Vagina (tissue), 2 donors: ENCODE measurements at regions not wholly inside any gene's neighbourhood (a gene's known extent, or its start where the extent isn't known, plus 50 kb on each side); places are given as distances from the start of the nearest gene placed in this dataset.

ENCODE experiments used
- DNase-seq, 2 donors: peaks; one replicate each; pipeline ENCODE4 v3.0.0-alpha.2; 2017; ENCODE audit errors: extremely low spot score in 2 of 2
- H3K27ac ChIP-seq: fragments of 200-600 bp; sonication (generic); one replicate; pipeline ENCODE4 v1.5.1; 2019
- H3K27me3 ChIP-seq: fragments of 200-600 bp; sonication (generic); one replicate; pipeline ENCODE4 v1.5.1; 2019
- H3K36me3 ChIP-seq, 2 donors: fragments of 200-600 bp; sonication (generic); one replicate each; pipeline ENCODE4 v1.5.1; 2017 to 2019
- H3K4me1 ChIP-seq: fragments of 200-600 bp; sonication (generic); one replicate; pipeline ENCODE4 v1.5.1; 2019
- H3K4me3 ChIP-seq, 2 donors: fragments of 200-600 bp; sonication (generic); 1 replicate in 1 of 2; 2 replicates in 1 of 2; pipeline ENCODE4 v1.5.1; 2016 to 2019
- H3K9me3 ChIP-seq: fragments of 200-600 bp; sonication (generic); one replicate; pipeline ENCODE4 v1.5.1; 2019
- POLR2A ChIP-seq, 2 donors: fragments of 450-650 bp; IDR thresholded peaks; one replicate each; pipeline ENCODE4 v1.6.1; 2017; ENCODE audit warnings: antibody characterized with exemption in 2 of 2, mild to moderate bottlenecking in 2 of 2, moderate library complexity in 2 of 2
- POLR2AphosphoS5 ChIP-seq, 2 donors: sonication (generic); formaldehyde crosslinking; IDR thresholded peaks; one replicate each; pipeline ENCODE4 v1.9.0; 2017; ENCODE audit warnings: antibody characterized with exemption in 2 of 2, mild to moderate bottlenecking in 2 of 2, low read depth in 1 of 2; ENCODE audit not compliant: insufficient read depth in 1 of 2
- intact Hi-C: fragments of 100-400 bp; cut with DNase I; formaldehyde crosslinking; loops from one replicate; pipeline ENCODE4 v1.15.1; 2023
- TF ChIP-seq, protein P1 (sequence below), 3 experiments: fragments of 450-650 bp in 2 of 3; fragments of 200-600 bp in 1 of 3; sonication (generic) in 1 of 3; IDR thresholded peaks; one replicate each; pipeline ENCODE4 v1.5.1; 2017 to 2019; ENCODE audit warnings: antibody characterized with exemption in 3 of 3, mild to moderate bottlenecking in 2 of 3, moderate library complexity in 2 of 3

DNA sequence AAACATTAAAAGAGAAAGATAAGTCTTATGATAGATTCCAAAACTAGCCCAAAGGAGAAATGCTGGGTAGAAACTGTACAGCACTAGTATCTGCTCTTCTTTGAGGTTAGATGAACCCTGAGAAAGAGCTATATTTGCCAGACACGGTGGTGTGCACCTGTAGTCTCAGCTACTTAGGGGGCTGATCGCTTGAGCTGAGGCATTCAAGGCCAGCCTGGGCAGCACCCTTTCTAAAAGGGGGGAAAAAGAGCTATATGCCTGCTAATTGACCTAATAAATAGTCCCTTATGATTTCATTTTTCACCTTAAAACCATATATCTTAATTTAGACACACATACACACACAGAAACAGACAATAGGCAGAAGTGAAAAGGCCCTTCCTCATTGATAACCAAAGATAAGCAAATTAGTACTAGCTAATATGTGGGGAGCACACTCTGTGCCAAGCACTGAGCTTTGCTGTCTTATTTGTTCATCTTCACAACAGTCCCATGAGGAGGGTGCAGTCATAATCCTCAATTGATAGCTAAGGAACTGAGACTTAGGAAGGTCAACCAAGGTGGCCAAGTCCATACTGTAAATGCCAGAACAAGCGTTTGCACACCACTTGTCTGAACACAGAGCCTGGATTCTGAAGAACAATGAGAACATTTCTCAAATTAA lies 56.6 kb upstream of the NLK start:
- Histone ChIP-seq H3K4me1 (peaks cover 8% of the 10 kb centered on the region), H3K36me3 (no peaks in the 10 kb centered on the region), H3K9me3 (no peaks in the 10 kb centered on the region), H3K4me3 (no peak overlapping the region), H3K27me3 (no peaks in the 10 kb centered on the region), H3K27ac (no peak overlapping the region)
- TF ChIP-seq POLR2AphosphoS5 (IDR thresholded peaks at IDR 0.05; ENCODE audit: insufficient read depth in 1 of 2, low read depth in 1 of 2) (no peak), POLR2A (IDR thresholded peaks at IDR 0.05) (no peak)
- TF ChIP-seq, protein P1, sequence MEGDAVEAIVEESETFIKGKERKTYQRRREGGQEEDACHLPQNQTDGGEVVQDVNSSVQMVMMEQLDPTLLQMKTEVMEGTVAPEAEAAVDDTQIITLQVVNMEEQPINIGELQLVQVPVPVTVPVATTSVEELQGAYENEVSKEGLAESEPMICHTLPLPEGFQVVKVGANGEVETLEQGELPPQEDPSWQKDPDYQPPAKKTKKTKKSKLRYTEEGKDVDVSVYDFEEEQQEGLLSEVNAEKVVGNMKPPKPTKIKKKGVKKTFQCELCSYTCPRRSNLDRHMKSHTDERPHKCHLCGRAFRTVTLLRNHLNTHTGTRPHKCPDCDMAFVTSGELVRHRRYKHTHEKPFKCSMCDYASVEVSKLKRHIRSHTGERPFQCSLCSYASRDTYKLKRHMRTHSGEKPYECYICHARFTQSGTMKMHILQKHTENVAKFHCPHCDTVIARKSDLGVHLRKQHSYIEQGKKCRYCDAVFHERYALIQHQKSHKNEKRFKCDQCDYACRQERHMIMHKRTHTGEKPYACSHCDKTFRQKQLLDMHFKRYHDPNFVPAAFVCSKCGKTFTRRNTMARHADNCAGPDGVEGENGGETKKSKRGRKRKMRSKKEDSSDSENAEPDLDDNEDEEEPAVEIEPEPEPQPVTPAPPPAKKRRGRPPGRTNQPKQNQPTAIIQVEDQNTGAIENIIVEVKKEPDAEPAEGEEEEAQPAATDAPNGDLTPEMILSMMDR (IDR thresholded peaks at IDR 0.05) = no peak
- no peak for DNase-seq
- intact Hi-C loops = no loop called here

DNA sequence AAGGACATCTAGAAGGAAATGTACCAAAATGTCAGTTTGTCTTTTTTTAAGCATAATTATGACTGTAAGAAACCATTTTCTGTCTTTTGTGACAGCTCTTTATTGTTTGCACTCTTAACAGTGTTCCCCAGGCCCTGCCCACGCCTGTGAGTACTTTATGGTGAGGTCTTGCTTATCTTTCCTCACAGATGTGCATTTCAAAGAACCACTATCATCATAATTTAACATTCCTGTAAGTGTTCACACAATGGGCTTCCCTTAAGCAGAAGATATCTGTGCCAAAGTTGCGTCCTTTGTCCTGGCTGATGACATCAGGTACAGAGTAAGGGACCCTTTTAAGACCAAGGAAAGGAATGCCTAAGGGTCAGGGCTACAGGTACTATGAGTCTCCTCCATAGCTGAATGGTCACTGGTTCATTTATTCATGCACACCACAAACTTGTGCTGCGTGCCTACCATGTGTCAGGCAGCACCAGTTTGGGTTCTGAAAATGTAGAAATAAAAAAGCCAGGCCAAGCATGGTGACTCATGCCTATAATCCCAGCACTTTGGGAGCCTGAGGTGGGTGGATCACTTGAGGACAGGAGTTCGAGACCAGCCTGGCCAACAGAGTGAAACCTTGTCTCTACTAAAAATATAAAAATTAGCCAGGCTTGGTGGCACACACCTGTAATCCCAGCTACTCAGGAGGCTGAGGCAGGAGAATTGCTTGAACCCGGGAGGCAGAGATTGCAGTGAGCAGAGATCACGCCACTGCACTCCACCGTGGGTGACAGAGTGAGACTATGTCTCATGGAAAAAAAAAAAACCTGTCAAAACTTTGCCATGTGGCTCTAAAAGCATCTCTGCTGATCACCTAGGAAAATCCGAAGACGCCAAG lies 55.4 kb upstream of the NLK start:
- TF ChIP-seq, protein P1 (IDR thresholded peaks at IDR 0.05) = no peak
- TF ChIP-seq POLR2A (IDR thresholded peaks at IDR 0.05) (no peak), POLR2AphosphoS5 (IDR thresholded peaks at IDR 0.05; ENCODE audit: insufficient read depth in 1 of 2, low read depth in 1 of 2) (no peak)
- intact Hi-C loops = no loop called here
- DNase-seq = no peak
- Histone ChIP-seq H3K27ac (no peak overlapping the region), H3K9me3 (no peaks in the 10 kb centered on the region), H3K27me3 (no peaks in the 10 kb centered on the region), H3K4me3 (no peak overlapping the region), H3K4me1 (peaks cover 8% of the 10 kb centered on the region), H3K36me3 (no peaks in the 10 kb centered on the region)

DNA sequence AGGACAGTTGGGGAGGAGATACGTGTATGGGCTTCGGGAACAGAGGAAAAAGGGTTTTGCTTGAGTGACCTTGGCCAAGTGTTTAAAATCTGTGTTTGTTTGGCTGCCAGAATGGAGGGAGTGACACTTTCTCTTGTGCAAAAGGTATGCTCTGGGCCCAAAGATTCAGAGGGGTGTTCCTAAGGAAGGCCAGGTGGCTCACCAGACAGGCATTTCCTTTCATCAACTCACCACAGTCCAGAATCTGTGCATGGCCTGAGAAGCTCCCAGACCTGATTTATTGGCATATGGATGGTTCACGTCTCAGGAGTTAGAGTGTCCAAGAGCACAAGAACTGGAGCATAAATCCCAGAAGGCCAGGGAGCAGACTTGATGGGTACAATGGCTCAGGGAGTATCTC lies 53.4 kb upstream of the NLK start:
- Histone ChIP-seq H3K4me1 (peaks cover 8% of the 10 kb centered on the region), H3K4me3 (no peak overlapping the region), H3K27me3 (no peaks in the 10 kb centered on the region), H3K9me3 (no peaks in the 10 kb centered on the region), H3K36me3 (no peaks in the 10 kb centered on the region), H3K27ac (no peak overlapping the region)
- no peak for DNase-seq
- TF ChIP-seq POLR2A (IDR thresholded peaks at IDR 0.05) = no peak
- no peak for TF ChIP-seq POLR2AphosphoS5 (IDR thresholded peaks at IDR 0.05; ENCODE audit: insufficient read depth in 1 of 2, low read depth in 1 of 2)
- TF ChIP-seq, protein P1 (IDR thresholded peaks at IDR 0.05) = no peak
- intact Hi-C loops = no loop called here

DNA sequence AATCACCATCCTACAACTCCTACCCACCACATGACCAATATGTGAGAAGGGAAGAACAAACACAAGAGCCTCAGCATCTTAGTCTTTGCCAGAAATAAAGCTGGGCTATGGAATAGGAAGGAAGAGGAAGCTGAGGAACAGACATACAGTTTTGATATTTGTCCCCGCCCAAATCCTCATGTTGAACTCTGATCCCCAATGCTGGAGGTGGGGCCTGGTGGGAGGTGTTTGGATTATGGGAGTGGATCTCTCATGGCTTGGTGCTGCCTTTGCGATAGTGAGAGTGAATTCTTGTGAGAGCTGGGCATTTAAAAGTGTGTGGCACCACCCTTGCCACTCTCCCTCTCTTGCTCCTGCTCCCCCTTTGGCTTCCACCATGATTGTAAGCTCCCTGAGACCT lies 52.4 kb upstream of the NLK start:
- no peak overlapping the region for H3K4me3 ChIP-seq
- peaks cover 4% of the 10 kb centered on the region for H3K4me1 ChIP-seq
- DNase-seq = no peak
- no peak for TF ChIP-seq POLR2AphosphoS5 (IDR thresholded peaks at IDR 0.05; ENCODE audit: insufficient read depth in 1 of 2, low read depth in 1 of 2)
- H3K36me3 ChIP-seq = no peaks in the 10 kb centered on the region
- no peaks in the 10 kb centered on the region for H3K9me3 ChIP-seq
- no peaks in the 10 kb centered on the region for H3K27me3 ChIP-seq
- no peak overlapping the region for H3K27ac ChIP-seq
- intact Hi-C loops = no loop called here

DNA sequence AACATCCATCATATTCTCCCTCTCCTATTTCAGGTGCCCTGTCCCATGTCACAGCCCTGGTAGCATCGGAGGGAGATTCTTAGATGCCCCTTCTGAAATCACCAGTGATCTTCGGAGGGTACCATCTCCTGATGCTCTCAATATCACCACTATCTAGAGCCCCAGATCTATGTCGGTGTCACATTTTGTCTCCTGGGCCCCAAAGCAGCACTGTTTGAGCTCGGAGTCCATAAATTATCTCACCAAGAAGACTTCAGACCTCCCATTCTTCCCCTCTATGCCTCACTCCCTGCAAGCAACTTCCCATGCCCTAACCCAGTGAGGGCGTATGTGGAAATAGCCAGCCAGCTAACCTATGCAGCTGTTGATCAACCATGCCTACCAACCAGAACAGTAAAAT lies 51.5 kb upstream of the NLK start:
- no peaks in the 10 kb centered on the region for H3K36me3 ChIP-seq
- no peaks in the 10 kb centered on the region for H3K9me3 ChIP-seq
- DNase-seq = no peak
- H3K4me1 ChIP-seq = no peaks in the 10 kb centered on the region
- no peak overlapping the region for H3K4me3 ChIP-seq
- H3K27me3 ChIP-seq = no peaks in the 10 kb centered on the region
- intact Hi-C loops = no loop called here
- H3K27ac ChIP-seq = no peak overlapping the region
- no peak for TF ChIP-seq POLR2A (IDR thresholded peaks at IDR 0.05)
- TF ChIP-seq POLR2AphosphoS5 (IDR thresholded peaks at IDR 0.05; ENCODE audit: insufficient read depth in 1 of 2, low read depth in 1 of 2) = no peak
